Pons (tissue), 1 donor: ENCODE measurements at regions not wholly inside any gene's neighbourhood (a gene's known extent, or its start where the extent isn't known, plus 50 kb on each side); places are given as distances from the start of the nearest gene placed in this dataset.
"Not testable (repeated sequence)": the region's sequence is repeated elsewhere in the genome, so short reads cannot be mapped to it uniquely, and the experiment has no call there.

Experiments used
- DNase-seq: peaks from one replicate; pipeline ENCODE4 v3.0.0-alpha.2; 2016; ENCODE audit warnings: low spot score

DNA sequence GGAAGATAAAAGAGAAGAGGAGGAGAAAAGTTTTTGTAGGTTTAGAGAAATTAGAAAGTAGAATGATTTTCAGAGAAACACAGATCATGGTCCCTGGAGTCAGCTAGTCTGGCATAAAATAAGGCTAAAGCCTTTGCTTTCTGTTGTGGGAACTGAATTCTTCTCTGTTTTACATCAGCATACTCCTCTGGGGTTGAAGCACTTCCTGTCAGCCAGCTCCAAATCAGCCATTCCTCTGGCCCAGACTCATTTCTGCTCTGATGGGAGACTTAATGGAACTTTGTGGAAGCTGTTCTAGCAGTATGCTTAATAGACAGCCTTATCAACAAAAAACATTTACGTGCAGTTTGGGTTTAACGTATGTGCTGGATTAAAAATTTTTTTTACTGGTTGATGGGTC, 143.2 kb downstream of the HMHB1 start:
- no peak for DNase-seq

- no peak for DNase-seq
Measured at GRCh38 chr5:143957455-143957854, 145.5 kb downstream of the HMHB1 start.

GRCh38 chr5:143962201-143962600, 150.2 kb downstream of the HMHB1 start:
- no peak for DNase-seq

GRCh38 chr5:143964919-143965318, 153.0 kb downstream of the HMHB1 start:
- DNase-seq, result no peak

DNA sequence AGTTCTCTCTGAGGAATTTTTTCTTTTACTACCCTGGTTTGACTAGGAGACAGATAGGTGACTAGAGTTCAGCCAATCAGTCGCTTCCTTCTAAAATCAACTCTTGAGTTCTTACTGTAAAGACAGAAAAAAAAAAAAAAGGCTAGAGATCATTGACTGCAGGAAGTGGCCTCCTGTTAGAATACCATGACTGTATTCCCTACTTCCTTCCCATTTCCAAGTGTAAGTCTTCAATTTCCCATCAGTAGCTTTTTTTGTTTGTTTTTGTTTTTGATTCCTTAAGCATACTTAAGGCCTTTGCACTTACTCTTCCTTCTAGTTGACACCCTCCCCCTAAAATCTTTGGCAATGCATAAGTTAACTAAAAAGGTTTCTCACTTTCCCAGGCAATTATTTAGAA, 154.3 kb downstream of the HMHB1 start:
- no peak for DNase-seq

DNA sequence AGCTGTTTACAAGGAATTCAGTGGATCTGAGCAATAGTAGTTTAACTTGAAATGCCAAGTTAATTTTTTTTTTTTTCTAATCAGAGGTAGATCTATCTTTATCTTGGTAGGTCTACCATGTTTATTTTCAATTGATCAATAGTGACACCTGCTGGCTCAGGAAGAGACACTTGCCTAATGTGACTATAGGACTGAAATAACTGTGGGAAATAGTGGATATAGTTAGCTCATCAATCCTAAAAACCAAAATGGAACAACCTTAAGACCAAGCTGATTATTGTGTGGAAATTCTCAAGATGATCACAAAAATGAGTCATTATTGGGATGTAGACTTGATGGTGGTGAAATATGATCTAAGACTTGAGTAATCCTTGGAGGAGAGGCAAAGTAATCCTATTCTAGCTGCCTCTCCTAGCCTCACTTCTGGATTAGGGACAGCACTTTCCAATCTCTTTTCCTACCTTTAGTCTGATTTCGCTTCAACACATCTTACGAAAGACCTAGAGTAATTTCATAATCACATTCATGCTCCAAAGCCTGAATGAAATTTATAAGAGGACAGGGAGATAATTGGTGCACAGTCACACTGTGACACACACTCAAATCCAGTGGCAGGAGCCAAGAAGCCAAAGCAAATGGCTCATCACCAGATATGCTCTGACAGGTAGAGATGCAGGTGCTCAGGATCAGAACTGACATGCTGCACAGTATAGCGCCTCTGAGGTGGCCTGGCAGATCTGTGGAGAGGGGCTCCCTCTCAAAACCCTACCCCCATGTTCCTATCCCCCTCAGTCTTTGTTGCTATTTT, 156.3 kb downstream of the HMHB1 start:
- peak; percentile 58 for DNase-seq

DNA sequence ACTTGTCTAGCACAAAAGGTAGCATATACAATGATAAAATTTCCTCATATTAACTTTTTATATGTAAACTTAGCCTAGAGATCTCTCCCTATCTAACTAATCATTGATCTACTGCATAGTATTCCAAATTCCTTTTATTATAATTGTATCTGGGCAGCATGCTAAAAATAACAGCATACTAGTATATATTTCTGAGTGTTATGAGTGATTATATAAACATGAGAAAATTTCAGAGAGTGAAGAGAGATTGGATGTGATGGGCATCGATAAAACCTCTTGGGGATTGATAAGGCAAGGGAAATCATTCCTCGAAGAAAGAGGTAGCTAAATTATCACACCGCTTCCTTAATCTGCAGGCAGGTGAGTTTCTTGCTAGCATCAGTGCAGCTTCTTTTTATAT, 158.2 kb downstream of the HMHB1 start:
- no peak for DNase-seq

- no peak for DNase-seq
Measured at GRCh38 chr5:143972068-143972467, 160.1 kb downstream of the HMHB1 start.

GRCh38 chr5:143976055-143976454, 164.1 kb downstream of the HMHB1 start:
- no peak for DNase-seq

DNA sequence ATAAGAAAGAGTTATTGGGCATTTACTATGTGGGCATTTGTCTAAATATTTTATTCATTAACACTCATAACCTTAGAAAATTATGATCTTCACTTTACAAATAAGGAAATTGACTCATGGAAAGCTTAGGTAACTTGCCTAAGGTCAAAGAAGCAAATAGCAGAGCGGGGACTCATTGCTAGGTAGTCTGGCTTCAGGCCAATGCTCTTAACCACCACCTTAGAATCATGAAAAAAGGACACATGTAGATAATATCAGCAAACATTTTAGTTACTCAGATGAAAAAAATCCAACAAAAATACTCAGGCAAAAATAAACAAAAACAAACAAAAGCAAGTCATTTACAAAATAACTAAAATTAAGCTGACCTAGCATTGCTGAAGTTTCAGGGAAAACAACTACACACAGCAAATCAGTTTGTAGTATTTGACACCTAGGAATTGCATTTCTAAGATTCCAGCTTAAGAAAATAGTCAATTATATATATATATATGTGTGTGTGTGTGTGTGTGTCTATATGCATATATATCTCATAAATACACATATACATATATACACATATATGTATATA, 166.0 kb downstream of the HMHB1 start:
- no peak for DNase-seq

- no peak for DNase-seq
Measured at GRCh38 chr5:143979044-143979690, 167.2 kb downstream of the HMHB1 start.

- DNase-seq, result no peak
Measured at GRCh38 chr5:143980506-143980905, 168.5 kb downstream of the HMHB1 start.

DNA sequence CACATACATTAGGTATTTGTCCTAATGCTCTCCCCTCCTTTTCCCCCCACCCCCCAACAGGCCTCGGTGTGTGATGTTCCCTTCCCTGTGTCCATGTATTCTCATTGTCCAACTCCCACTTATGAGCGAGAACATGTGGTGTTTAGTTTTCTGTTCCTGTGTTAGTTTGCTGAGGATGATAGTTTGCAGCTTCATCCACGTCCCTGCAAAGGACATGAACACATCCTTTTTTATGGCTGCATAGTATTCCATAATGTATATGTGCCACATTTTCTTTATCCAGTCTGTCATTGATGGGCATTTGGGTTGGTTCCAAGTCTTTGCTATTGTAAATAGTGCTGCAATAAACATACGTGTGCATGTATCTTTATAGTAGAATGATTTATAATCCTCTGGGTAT, 171.0 kb downstream of the HMHB1 start:
- DNase-seq, result not testable (repeated sequence)

DNA sequence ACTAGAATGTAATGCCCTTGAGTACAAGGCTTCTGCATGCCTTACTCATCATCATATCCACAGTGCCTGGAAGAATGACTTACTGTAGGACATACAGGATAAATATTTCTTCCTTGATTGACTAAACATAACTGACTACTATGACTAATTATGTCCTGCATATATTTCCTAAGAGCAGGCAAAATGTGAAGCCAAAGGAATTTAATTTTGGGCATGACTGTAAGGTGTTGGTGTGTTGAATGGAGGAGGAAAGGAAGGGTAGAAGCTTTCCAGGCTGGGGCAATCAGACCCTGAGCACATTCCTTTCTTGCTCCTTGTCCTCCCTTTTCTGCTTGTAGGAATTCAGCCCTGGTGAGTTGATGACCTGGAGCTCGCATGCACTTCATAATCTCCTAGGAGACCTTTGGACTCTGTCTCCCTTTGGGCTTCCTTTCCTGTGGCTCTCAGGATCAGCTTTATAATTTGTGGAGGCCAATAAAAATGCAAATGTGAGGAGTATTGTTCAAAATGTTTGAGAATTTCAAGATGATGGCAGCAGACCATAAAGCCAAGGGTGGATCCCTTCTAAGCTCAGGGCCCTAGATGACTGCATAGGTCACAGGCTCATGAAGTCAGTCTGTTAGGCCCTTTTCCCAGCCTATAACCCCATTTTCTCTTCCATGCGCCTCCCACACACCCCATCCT, 174.0 kb downstream of the HMHB1 start:
- DNase-seq, result no peak

DNA sequence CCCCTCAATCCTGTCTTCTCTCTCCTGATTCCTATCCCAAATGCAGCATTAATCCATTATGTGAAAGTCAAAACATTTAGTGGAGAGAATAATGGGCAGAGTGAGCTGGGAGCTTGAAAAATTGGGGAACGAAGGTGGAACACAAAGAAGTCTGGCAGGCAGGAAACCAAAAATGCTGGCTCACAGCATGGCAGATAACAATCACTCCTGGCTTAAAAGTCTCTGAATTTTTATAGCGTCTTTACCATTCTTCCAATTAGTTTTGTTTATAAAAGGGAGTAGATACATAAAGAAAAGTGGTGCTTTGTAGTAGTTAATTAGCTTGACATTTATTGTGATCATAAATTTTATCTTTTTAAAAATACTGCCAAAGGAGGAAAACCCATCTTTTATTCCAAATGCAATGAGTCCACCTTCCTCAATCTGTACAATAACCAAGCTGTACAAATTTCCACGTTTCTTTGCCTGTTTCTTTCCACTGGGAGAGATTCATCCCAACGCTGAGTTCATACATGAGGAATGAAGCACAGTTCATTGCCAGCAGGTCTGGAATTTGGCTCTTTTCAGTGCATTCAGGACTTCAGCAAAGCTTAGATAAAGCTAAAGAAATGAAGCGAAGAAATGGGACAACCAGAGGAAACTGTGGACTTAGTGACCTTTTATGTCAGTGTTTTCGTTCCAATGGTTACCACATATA, 174.7 kb downstream of the HMHB1 start:
- no peak for DNase-seq

DNA sequence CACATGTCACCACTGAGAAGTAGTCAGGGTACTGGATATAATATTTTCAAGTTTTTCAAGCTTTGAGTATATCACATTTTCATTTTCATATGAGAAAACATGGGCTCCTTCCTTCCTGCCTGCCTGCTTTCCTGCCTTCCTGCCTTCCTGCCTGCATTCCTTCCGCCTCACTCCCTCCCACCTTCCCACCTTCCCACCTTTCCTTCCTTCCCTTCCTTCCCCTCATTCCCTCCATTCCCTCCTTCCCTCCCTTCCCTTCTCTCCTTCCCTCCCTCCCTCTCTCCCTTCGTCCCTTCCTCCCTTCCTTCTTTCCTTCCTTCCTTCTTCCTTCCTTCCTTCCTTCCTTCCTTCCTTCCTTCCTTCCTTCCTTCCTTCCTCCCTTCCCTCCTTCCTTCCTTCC, 175.3 kb downstream of the HMHB1 start:
- no peak for DNase-seq

GRCh38 chr5:143987751-143988560, 176.0 kb downstream of the HMHB1 start:
- DNase-seq, result no peak

- no peak for DNase-seq
Measured at GRCh38 chr5:143992496-143992895, 178.0 kb downstream of the YIPF5 start.

GRCh38 chr5:144002876-144003275, 167.6 kb downstream of the YIPF5 start:
- DNase-seq, result no peak

DNA sequence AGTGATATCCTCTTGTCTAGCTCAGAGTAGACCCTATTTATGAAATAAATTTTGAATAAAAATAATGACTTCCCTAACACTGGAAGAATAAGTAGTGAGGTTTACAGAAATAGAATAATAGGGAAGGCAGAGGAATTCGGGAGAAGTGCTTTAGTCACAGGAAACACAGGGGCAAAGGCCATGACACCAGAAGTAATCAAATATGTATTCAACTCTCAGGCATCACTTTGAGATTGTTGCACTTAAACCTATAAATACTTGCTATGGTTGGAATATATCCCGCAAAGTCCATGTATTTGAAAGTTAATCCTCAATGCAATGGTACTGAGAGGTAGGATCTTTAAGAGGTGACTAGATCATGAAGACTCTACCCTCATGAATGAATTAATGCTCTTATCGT, 166.8 kb downstream of the YIPF5 start:
- DNase-seq, result no peak

- DNase-seq, result no peak
Measured at GRCh38 chr5:144004146-144004545, 166.3 kb downstream of the YIPF5 start.
